ENCODE measurements at regions not wholly inside any gene's neighbourhood (a gene's known extent, or its start where the extent isn't known, plus 50 kb on each side); places are given as distances from the start of the nearest gene placed in this dataset.
A peak's percentile ranks its signal among the peaks of the same experiment; 100 is the strongest.

- ChIA-PET POLR2A (interaction anchor here (0.5 kb wide), 1 partner anchor 1500 kb away, joined by 3 read pairs; the partner anchor contains the start of gene CENPP), CTCF (interaction anchor here (0.8 to 2.2 kb wide), 7 partner anchors 9 to 177 kb away, joined by 3 to 13 read pairs (median 3); no protein-coding TSS in a partner anchor)
- H3K9me3 Mint-ChIP-seq = peaks cover 2% of the 10 kb centered on the region
- H3K36me3 Mint-ChIP-seq (ENCODE audit: low read depth) = no peaks in the 10 kb centered on the region
- intact Hi-C loops (cut with micrococcal nuclease) = loop anchor here (2.0 kb wide), 1 partner anchor 137 kb away; no protein-coding TSS in a partner anchor
- H3K27me3 Mint-ChIP-seq = peaks cover 37% of the 10 kb centered on the region
- TF ChIP-seq CTCF (IDR thresholded peaks at IDR 0.05) = peak; percentile 74
- DNase-seq (peak; percentile 61), ATAC-seq (peak; percentile 73)
- peaks cover 7% of the 10 kb centered on the region for H3K4me1 Mint-ChIP-seq (ENCODE audit: low read depth)
- no peak overlapping the region for H3K27ac Mint-ChIP-seq
- H3K4me3 Mint-ChIP-seq = no peak overlapping the region
Measured at GRCh38 chr9:93826209-93826608, 128.9 kb downstream of the BARX1 start.

DNA sequence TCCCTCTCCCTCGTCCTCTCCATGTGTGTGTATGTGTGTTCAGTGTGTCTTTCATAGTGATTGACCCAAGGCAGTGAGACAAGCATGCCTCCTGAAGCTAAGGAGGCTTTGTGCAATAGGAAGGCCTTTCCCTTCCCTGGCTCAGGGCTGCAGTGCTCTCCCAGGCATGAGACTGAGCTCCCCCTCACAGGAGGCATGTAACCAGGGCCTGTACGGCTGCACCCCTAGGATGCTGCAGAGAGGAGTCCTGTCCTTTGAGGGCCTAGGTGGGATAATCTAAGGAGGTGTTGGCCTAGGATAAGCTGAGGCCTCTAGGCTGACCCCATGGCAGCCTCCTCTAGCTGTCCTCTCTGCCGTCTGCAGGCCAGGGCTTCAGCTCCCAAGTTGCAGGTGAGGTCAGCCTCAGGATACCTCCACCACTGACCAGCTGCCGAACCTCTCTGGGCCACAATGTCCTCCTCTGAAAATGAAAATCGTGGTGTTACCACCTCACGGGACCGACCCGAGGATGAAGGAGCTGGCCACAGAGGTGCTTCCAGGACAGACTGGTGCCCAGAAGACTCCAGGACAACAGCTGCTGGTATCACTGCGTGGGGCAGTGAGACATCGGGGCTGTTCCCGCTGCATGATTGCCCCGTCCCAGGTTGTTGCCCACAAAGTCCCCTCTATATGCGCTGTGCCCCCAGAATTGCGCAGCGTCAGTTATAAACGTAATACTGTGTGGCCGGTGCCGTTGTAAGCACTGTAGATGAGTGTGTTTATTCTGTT lies 129.6 kb downstream of the BARX1 start:
- peaks cover 36% of the 10 kb centered on the region for H3K27me3 Mint-ChIP-seq
- no peak overlapping the region for H3K4me3 Mint-ChIP-seq
- ChIA-PET POLR2A (interaction anchor here (0.5 to 0.7 kb wide), 3 partner anchors 9 to 1500 kb away, joined by 3 to 4 read pairs (median 3); partner anchors contain the start of gene CENPP), CTCF (interaction anchor here (0.7 to 1.3 kb wide), 5 partner anchors 9 to 137 kb away, joined by 3 to 5 read pairs (median 3); no protein-coding TSS in a partner anchor)
- peaks cover 2% of the 10 kb centered on the region for H3K9me3 Mint-ChIP-seq
- H3K27ac Mint-ChIP-seq = no peak overlapping the region
- ATAC-seq (no peak), DNase-seq (no peak)
- TF ChIP-seq CTCF (IDR thresholded peaks at IDR 0.05) = no peak
- intact Hi-C loops (cut with micrococcal nuclease) = loop anchor here (2.0 kb wide), 1 partner anchor 137 kb away; no protein-coding TSS in a partner anchor
- no peaks in the 10 kb centered on the region for H3K36me3 Mint-ChIP-seq (ENCODE audit: low read depth)
- H3K4me1 Mint-ChIP-seq (ENCODE audit: low read depth) = peaks cover 7% of the 10 kb centered on the region

DNA sequence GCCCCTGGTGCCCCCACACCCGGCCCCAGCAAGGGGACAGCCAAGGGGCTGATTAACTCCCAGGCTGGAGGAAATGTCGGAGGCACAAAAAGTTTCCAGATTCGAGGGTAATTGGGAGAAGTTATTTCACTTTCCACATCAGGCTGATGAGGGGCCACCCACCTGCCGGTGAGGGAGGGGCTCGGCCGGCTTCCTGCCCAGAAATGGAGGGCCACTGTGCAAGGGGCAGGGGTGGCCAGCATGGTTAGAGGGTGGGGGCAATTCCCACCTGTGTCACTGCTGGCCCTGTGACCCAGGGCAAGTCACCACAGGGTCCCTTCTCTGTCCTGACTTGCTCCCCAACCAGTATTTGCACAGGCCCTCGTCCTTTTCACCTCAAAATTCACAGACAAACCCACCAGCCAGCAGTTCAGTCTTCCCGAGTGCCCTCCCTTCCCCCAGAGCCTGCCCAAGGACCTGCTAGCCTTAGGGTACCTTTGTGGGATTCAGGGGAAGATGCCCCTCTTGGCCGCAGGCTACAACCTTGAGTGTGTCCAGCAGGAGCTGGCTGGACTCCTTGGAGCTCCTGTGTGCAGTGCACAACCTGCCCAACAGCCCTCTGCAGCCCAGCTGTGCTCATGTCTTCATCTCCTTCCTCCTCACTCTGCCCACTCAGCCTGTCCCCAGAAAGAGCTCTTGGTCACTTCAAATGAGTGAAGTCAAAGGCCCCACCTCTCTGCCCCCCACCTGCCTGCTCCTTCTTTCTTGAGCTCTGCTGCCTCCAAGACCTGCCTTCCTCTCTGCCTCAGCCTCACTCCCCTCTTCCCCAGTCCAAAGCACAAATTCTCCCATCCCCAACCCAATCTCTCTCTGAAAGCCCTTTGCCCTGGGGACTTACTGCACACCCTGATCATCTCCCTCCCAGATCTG lies 130.5 kb downstream of the BARX1 start:
- peaks cover 2% of the 10 kb centered on the region for H3K9me3 Mint-ChIP-seq
- POLR2A ChIA-PET = interaction anchor here (0.6 to 0.7 kb wide), 3 partner anchors 10 to 69 kb away, joined by 3 to 4 read pairs (median 4); no protein-coding TSS in a partner anchor

DNA sequence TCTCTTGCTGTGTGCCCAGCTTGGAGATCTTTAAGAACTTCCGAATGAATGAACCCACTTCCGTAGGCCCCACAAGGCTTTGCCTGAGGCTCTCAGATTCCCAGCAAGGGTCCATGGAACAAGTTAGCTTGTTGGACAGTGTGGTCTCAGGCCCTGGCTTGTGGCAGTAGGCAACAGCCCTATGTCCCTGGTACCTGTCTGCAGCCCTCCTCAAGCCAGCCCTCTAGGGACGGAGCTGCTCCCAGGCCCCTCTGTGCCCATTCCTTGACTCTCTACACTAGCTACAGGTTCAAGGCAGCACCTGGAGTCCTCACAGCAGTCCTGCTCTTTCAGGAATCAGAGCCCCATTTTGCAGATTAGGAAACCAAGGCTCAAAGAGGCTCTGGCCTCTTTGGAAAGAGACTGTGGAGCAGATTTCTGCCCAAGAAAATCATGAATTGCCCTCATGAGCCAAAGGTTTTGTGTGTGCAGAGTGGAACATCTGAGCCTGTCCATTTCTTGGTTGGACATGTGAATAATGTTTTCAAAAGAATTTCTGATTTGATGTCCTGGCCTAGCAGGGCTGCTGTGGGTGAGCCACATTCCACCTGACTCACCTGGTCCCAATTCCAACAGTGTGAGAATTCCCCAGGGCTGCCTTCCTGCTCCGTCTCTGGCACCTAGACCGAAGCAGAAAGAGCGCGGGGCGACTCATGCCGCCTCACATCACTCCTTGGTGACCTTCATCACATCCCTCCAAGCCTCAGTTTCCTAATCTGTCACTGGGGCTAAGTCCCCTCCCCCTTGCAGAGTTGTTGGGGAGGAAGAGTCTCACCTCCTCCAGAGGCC lies 131.7 kb downstream of the BARX1 start:
- no peak for ATAC-seq

More for the DNA sequence above, 130.5 kb downstream of the BARX1 start:
- Mint-ChIP-seq H3K4me1 (ENCODE audit: low read depth) (peaks cover 7% of the 10 kb centered on the region), H3K27ac (no peak overlapping the region), H3K36me3 (ENCODE audit: low read depth) (no peaks in the 10 kb centered on the region), H3K4me3 (no peak overlapping the region), H3K27me3 (peaks cover 41% of the 10 kb centered on the region)
- intact Hi-C loops (cut with micrococcal nuclease) = no loop called here
- no peak for TF ChIP-seq CTCF (IDR thresholded peaks at IDR 0.05)
- CTCF ChIA-PET = interaction anchor here (1.3 kb wide), 2 partner anchors 10 to 138 kb away, joined by 3 to 5 read pairs; no protein-coding TSS in a partner anchor
- no peak for ATAC-seq
- DNase-seq = no peak

More for the DNA sequence above, 131.7 kb downstream of the BARX1 start:
- H3K27me3 Mint-ChIP-seq = peaks cover 35% of the 10 kb centered on the region
- no peaks in the 10 kb centered on the region for H3K36me3 Mint-ChIP-seq (ENCODE audit: low read depth)
- H3K4me1 Mint-ChIP-seq (ENCODE audit: low read depth) = peaks cover 7% of the 10 kb centered on the region
- H3K9me3 Mint-ChIP-seq = peaks cover 2% of the 10 kb centered on the region
- no peak for DNase-seq
- no peak overlapping the region for H3K27ac Mint-ChIP-seq
- no peak overlapping the region for H3K4me3 Mint-ChIP-seq
- ChIA-PET POLR2A (interaction anchor here (0.6 kb wide), 1 partner anchor 67 kb away, joined by 4 read pairs; no protein-coding TSS in a partner anchor), CTCF (no interaction called here)
- TF ChIP-seq CTCF (IDR thresholded peaks at IDR 0.05) = no peak
- intact Hi-C loops (cut with micrococcal nuclease) = no loop called here
